HK-2 (cell line): ENCODE measurements at regions not wholly inside any gene's neighbourhood (a gene's known extent, or its start where the extent isn't known, plus 50 kb on each side); places are given as distances from the start of the nearest gene placed in this dataset.
A peak's percentile ranks its signal among the peaks of the same experiment; 100 is the strongest.
"Not testable (repeated sequence)": the region's sequence is repeated elsewhere in the genome, so short reads cannot be mapped to it uniquely, and the experiment has no call there.

Experiments used
- DNase-seq: peaks from one replicate; pipeline ENCODE4 v3.0.0-alpha.2; 2018; ENCODE audit not compliant: unreplicated experiment

DNA sequence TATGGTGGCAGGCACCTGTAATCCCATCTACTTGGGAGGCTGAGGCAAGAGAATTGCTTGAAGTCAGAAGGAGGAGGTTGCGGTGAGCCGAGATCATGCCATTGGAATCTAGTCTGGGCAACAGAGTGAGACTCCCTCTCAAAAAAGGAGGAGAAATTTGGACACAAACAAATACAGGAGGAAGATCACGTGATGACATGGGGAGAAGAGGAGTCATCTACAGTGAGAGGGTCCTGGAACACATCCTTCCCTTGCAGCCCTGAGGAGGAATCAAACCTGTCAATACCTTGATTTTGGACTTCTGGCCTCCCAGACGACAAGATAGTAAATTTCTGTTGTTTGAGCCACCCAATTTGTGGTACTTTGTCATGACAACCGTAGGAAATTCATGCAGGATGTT lies 671.9 kb upstream of the EEF2KMT start:
- no peak for DNase-seq

DNA sequence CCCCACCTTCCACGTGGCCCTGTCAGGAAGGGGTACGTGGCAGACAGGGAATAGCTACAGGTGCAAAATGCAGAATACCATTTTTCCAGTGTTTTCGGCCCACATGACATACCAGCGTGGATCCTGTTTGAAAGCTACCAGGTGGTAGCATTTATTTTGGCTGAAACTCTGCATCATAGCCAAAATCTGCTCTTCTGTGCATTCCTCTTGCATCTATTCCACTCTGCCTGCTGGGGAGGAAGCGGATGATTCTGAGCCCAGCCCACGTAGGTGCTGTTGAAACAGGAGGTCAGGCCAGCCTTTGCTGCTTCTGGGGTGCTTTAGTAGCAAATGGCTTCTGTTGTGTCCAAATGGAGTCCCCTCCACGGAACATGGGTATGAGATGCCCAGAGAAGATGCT lies 670.9 kb upstream of the EEF2KMT start:
- no peak for DNase-seq

DNA sequence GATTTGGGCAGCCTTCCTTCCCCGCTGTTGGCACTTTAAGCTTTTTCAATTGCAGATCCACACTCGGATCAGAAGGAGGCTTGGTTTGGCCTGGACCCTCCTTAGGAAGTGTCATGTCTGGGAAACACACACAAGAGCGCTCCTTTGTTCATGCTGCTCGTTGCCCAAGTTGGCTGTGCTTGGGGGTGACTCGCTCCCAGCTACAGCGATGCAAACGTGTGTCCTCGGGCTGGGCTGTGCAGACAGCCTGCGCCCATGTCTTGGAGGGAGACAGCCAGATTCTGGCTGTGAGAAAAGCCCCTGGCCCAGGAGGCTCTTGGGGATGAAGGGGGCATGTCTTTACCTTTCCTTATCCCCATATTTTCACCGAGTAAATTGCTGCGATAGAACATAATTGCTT lies 665.6 kb upstream of the EEF2KMT start:
- DNase-seq, result no peak

DNA sequence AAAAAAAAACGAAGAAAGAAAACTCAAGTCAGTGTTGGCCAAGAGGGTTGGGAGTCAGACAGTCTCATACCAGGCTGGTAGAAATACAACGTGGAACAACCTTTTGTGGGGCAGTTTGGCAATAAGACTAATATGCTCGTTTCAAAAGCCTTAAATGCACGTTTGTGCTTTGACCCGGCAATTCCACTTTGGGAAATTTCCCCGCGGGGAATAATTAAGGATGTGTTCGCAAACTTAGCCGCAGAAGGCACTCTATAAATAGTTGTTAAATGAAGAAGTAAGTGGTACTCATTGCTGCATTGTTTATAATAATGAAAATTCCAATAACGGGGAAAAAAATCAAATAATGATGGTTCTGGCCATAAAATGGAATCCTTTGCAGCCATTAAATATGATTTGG lies 664.8 kb upstream of the EEF2KMT start:
- no peak for DNase-seq

DNA sequence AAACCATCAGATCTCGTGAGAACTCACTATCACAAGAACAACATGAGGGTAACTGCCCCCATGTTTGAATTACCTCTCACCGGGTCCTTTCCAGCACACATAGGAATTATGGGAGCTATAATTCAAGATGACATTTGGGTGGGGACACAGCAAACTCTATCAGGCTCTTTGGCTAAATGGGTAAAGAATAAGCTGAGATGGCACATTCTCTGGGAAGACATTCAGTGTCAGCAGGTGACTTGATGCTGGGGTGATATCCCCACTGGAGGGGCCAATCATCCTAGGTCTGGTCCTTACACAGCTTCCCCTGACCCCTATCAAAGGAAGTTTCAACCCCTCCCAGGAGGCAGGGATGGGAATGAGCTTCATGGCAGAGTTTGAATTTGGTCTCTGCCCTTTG lies 664.0 kb upstream of the EEF2KMT start:
- no peak for DNase-seq

DNA sequence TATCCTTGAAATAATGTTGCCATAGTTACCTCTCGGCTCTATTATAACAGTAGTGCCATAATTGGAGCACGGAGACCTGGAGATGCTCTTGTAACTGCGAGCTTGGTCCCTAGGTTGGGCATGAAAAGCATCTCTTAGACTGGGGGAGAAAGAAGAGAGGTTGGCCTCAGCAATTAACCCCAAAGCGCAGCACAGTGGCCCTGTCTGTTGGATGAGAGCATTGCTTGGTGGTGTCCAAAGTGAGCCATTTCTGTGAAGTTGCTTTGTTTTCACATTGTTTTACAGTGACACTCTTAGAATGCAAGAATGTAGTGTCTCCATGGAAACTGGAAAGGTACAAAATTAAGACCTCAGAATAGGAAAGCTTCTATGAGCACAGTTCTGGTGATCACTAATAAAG lies 660.7 kb upstream of the EEF2KMT start:
- no peak for DNase-seq

DNA sequence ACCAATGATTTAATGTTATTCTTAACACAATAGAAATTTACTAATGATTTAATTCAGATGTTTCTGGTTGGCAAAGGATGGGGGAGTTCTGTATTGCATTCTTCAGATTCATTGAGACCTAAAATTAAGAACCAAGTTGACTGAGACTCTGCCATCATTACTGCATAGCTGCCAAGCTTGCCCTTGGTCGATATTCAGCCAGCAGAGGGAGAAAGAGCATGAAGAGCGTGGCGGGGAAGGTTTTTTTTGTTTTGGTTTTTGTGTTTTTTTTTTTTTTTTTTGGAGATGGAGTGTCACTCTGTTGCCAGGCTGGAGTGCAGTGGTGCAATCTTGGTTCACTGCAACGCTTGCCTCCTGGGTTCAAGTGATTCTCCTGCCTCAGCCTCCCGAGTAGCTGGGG lies 659.4 kb upstream of the EEF2KMT start:
- DNase-seq, result no peak

DNA sequence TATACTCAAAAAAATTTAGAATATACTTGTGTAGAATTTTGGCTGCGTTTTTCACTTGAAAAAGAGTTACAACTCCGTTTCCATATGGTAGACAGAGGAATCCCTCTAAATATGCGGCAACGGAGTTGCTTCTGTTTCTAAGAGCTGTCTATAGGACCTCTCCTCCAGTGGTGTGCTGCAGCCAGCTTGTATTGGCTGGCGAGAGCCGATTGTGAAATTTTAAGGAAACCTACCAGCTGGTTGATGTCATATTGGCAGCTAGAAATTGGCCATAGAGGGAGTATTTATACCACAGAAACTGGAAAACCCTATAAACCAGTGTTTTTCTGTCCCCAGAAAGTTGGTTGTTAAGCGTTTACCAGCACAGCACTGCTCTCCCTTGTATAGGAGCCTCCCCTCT lies 655.8 kb upstream of the EEF2KMT start:
- no peak for DNase-seq

DNA sequence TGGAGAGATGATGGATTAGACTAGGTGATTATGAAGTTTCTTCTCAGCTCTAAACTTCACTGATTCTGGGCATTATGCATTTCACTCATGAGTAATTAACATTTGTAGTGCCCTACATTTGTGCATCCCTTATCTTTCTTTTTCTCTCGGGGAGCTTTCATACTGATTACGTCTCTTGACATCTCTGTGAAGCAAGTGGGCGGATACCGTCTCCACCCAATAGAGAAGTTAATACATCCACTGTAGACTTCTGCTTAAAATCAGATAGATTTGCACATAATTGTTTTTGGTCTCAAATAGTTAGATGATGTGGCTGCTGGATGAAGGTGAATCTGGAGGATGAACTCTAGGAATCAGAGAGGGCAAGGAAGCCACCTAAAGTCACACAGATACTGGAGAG lies 653.6 kb upstream of the EEF2KMT start:
- DNase-seq, result no peak

DNA sequence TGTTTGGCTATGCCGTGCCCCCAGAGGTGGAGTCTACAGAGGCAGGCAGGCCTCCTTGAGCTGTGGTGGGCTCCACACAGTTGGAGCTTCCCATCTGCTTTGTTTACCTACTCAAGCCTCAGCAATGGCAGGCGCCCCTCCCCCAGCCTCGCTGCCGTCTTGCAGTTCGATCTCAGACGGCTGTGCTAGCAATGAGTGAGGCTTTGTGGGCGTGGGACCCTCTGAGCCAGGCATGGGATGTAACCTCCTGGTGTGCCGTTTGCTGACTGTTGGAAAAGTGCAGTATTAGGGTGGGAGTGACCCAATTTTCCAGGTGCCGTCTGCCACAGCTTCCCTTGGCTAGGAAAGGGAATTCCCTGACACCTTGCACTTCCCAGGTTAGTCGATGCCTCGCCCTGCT lies 652.8 kb upstream of the EEF2KMT start:
- not testable (repeated sequence) for DNase-seq

DNA sequence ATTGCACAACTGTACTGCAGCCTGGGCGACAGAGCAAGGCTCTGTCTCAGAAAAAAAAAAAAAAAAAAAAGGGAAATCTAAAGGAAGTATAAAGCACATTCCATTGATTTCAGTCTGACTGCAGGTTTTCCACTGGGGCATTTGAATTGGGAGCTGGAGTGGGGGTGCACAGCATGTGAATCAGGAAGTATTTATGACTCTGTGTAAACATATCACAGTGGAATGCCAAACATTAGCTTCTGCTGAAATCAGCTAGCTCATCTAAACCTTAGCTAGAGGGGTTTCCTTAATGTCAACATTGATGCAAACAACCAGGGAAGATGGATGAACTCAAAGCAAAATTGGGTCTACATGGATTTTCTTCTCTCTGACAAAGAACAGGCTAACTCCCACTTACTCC lies 641.0 kb upstream of the EEF2KMT start:
- no peak for DNase-seq

DNA sequence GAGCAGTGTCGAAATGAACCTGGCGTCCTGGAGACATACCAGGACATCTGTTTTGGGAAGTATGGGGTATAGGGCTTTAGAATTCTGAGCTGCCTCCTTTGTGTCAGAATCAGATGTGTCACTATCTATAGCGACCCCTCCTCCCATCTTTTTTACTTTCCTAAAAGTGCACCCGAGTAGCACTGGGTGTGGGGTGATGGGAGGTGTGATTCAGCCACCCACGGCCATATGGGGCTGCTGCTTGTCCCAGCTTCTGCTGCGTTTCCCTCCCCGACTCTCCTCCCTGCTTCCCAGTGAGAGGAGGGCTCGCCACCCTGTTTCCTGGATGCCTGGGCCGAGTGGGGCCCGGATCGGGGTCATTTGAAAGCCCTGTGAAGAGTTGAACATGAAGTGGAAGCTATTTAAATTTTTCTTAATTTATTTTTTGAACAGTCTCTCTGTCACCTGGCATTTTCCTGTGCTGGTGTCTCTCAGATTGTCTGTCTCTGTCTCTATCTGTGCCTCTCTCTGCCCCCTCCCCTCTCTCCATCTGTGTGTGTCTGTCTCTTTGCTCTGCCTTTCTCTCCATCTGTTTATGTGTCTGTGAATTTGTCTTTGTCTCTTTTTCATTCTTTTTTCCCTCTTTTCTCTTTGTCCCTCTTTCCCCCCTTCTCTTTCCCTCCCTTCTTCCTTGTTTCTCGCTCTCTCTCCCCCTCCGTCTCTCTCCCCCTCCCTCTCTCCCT lies 638.8 kb upstream of the EEF2KMT start:
- no peak for DNase-seq

DNA sequence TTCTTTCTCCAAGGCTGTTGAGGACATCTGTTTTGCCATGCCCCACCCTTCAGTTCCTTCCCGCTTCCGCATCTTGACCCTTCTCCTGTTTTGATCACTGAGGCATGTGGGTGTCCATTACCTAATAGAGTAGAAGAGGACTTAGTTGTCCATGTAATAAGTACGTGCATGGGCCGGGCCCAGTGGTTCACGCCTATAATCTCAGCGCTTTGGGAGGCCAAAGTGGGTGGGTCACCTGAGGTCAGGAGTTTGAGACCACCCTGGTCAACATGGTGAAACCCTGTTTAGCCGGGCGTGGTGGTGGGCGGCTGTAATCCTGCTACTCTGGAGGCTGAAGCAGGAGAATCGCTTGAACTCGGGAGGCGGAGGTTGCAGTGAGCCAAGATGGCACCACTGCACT lies 637.8 kb upstream of the EEF2KMT start:
- DNase-seq, result no peak

DNA sequence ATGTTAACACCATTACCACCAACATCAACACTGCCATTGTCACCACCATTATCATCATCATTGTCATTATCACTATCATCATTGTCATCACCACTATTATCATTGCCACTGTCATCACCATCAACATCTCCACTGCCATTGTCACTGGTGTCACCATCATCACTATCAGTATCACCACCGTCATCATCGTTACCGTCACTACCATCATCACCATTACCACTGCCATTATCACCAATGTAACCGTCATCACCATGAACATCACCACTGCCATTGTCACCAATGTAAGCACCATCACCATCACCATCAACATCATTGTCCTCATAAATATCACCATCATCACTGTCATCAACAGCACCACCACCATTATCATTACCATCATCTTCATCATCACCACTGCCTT lies 633.2 kb upstream of the EEF2KMT start:
- no peak for DNase-seq

DNA sequence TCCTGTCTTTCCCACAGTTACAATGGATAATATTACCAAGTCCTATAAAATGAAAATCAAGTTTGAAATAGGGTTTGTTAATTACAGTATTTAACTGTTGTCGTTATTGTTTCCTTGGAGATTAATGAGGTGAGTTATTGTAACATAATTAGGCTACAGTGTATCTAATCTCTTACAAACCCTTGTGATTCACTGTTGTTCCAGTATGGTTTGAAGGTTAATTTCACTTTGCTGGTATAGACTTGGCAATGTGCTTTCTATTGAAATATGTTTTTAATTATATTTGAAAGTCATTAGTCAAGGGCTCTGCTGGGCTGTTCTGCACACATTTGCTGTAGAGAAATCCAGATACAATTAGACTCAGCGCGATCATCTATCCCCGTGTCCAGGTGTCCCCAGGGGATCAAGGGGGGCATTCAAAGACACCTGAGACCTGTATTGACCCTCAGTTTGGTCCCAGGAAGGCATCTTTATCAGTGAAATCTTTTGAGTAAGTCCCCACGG lies 624.6 kb upstream of the EEF2KMT start:
- DNase-seq, result no peak

DNA sequence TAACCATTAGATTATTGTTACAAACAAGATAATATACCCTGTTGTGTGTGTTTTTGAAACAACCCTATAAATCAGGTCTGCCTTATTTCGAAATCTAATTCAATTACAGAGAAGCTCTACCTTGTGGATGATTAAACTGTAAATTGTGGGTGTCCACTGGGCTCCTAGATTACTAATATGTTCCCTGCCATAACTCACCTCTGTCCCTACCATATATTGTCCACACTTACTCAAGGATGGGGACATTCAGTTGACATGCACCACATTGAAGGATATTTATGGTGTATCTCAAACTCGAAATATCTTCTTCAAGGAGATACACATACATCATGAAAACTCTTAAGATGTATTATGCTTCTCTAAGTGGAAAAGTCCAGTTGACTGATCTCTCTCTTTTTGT lies 617.6 kb upstream of the EEF2KMT start:
- no peak for DNase-seq

DNA sequence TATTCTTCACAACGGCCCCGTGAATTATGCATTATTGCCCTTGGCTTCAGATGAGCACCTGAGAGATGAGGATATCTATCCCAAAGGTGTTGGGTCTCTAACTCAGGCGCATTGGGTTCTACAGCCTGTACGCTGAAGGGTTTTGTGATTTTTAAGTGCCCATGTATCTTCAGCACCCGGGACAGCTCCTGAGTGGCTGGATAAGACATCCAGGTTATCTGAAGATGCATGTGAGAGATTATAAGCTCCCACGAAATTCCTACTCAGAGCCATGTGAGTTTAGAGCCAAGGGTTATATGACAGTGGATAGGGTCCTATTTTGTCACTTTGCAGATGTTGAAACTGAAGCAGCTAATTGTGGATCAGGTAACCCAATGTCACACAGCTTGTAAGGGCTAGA lies 612.3 kb upstream of the EEF2KMT start:
- DNase-seq, result peak; percentile 8

DNA sequence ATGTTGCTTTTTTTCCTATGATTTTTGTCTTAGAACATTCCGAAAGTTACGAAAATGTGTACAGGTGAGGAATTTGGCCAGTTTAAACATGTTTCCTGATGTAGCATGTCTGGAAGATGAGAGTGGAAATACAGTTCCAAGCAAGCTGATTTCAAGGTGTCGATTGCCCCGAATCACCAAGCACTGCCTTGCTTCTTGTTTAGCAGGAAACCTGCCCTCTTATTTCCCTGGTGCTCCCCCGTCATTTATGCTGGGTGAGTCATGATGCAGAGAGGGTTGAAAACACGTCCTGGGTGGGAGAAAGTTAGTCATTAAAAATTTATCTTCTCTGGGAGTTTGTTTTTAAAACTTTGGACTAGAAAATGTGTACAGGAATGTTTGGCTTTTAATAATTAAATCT lies 608.6 kb upstream of the EEF2KMT start:
- DNase-seq, result no peak

DNA sequence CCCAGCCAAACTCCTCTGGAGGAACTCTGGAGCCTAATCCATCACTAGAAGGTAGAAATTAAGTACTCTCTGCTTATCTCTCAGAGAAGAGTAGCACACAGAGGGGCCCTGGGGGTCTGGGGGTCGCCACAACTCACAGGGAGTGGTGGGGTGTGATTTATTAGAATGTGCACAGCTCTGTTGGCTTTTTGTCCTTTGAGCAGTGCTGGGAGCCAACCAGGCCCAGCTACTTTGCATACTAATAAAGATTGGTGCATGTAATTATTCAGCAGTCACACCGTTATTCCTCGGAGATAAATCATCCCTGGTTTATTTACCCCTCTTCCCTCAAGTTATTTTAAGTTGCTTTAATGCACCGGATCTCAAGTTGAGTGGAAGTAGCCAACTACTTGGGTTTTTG lies 606.7 kb upstream of the EEF2KMT start:
- DNase-seq, result no peak

DNA sequence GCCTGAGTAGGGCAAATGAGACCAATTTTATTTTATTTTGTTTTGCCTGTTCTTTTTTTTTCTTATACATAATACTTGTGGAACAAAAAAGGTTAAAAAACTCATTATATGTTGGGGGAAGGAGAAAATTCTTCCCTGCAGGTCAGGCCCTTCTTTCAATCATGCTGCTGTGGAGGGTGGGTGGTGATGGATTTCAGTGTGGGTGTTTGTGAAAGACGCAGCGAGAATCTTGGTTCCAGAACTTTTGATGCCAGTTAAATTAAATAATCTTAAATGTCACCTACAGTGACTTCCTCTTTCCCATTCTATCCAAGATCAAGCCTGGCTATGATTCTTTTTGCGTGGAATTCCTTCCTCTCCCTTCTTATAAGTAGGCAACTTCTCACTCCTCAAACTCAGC lies 595.8 kb upstream of the EEF2KMT start:
- DNase-seq, result no peak

DNA sequence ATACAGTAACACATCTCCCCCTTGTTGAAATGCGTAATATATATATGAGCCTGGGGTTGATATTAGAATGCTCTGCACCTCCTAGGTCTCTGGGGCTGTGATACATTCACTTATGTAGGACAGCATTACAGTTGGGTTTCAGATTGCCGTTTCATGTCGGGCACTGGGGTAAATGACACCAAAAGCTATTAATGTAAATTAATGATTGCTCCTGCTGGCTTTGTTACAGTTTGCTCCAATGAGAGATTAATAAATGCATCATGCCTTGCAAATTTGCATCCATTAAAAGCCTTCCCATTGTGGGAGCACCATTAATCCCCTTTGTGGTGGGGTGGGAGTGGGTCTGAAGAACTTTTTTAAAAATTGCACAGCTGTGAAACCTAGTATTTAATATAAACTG lies 584.4 kb upstream of the EEF2KMT start:
- no peak for DNase-seq

DNA sequence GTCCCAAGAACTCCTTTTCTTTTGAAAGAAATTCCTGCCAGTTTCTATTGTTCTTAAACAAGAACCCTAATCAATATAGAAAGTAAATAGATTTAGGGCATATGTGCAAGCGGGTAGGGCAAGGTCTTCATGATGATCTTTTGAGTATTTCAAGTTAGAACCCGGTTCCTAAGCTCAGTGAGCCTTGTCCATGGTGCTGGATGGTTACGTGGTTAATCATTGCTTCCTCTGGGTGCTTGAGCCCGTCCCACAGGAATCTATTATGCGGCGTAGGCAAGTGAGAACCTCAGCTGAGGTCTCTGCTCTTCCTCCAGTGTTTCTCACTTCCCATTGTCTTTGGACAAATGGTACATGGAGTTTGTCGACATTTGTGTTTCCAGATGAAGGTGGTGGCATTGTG lies 580.8 kb upstream of the EEF2KMT start:
- DNase-seq, result peak; percentile 1

DNA sequence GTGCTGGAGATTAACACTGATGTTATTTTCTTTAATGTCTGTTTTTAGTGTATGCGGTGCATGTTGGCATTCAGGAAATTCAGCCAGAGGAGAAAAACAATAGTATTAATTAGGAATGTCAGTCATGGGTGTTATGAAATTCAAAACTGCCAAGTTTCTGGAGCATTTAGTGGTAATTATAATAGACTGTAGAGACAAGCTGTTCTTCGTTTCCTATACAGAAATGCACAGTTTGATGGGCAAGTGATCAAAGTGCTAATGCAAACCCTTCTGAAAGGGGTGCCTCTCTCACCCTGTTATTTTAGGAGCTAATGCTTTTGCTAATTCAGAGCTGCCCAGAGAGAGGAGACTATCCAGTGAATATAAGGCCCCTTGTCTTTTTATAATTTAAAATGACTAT lies 573.8 kb upstream of the EEF2KMT start:
- no peak for DNase-seq

DNA sequence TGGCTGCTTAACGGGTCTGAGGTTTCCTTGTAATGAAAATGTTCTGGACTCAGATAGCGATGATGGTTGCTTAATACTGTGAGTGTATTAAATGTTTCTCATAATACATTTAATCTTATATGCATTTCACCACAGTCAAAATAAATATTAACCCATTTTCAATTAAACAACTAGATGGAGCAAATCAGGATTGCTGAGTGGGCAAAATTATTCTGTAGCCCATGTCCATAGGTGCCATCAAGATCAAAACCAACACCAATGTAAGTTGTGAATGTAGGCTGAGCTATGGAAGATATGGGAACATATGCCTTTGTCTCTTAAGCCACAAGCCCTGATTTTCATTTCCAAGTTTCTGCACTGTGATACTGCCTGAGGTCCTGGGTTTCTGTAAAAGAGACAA lies 572.6 kb upstream of the EEF2KMT start:
- DNase-seq, result no peak
